Testis (tissue), 2 donors: ENCODE measurements at regions not wholly inside any gene's neighbourhood (a gene's known extent, or its start where the extent isn't known, plus 50 kb on each side); places are given as distances from the start of the nearest gene placed in this dataset.
"Not testable (repeated sequence)": the region's sequence is repeated elsewhere in the genome, so short reads cannot be mapped to it uniquely, and the experiment has no call there.

Experiments used
- POLR2A ChIP-seq: fragments of 450-650 bp; IDR thresholded peaks from one replicate; pipeline ENCODE4 v1.6.1; 2017; ENCODE audit warnings: antibody characterized with exemption, mild to moderate bottlenecking, moderate library complexity
- TF ChIP-seq, protein P1 (sequence below), 3 experiments: fragments of 450-650 bp in 2 of 3; fragments of 200-600 bp in 1 of 3; sonication (generic) in 1 of 3; IDR thresholded peaks; one replicate each; pipeline ENCODE4 v1.5.1; 2016 to 2019; ENCODE audit warnings: antibody characterized with exemption in 3 of 3, mild to moderate bottlenecking in 2 of 3, moderate library complexity in 1 of 3

DNA sequence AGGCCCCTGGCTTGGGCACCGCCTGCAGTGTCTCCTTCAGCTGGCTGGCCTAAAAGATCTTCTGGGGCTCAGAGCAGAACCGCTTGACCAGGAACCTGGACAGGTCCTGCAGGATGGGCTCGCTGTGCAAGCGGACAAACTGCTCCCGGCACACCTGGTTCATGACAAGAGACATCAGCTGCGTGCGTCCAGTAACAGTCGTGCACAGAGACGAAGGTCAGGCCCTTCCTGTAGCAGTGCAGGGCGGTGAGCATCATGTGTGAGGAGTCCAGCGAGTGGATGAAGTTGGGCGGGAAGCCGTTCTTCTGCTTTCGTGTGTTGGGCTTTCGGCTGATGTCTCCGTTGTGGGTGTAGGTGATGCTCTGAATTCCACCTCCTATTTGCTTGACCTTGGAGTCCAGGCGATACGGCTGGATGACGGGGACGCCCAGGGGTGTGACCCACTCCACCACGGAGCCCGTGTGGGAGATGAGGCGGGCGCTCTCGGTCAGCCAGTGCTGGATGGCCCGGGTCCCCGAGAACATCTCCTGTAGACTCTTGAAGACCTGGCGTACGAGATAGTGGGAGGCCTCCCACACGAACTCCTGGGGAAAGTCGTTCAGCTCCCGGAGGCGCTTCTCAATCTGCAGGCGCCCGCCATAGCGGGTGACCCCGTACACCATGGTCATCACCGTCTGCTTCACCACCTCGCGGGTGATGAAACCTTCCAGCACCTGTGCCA lies 72.1 kb upstream of the MED13 start:
- TF ChIP-seq, protein P1, sequence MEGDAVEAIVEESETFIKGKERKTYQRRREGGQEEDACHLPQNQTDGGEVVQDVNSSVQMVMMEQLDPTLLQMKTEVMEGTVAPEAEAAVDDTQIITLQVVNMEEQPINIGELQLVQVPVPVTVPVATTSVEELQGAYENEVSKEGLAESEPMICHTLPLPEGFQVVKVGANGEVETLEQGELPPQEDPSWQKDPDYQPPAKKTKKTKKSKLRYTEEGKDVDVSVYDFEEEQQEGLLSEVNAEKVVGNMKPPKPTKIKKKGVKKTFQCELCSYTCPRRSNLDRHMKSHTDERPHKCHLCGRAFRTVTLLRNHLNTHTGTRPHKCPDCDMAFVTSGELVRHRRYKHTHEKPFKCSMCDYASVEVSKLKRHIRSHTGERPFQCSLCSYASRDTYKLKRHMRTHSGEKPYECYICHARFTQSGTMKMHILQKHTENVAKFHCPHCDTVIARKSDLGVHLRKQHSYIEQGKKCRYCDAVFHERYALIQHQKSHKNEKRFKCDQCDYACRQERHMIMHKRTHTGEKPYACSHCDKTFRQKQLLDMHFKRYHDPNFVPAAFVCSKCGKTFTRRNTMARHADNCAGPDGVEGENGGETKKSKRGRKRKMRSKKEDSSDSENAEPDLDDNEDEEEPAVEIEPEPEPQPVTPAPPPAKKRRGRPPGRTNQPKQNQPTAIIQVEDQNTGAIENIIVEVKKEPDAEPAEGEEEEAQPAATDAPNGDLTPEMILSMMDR (IDR thresholded peaks at IDR 0.05), result not testable (repeated sequence)
- TF ChIP-seq POLR2A, result not testable (repeated sequence)
